ENCODE measurements at regions not wholly inside any gene's neighbourhood (a gene's known extent, or its start where the extent isn't known, plus 50 kb on each side); places are given as distances from the start of the nearest gene placed in this dataset.

DNA sequence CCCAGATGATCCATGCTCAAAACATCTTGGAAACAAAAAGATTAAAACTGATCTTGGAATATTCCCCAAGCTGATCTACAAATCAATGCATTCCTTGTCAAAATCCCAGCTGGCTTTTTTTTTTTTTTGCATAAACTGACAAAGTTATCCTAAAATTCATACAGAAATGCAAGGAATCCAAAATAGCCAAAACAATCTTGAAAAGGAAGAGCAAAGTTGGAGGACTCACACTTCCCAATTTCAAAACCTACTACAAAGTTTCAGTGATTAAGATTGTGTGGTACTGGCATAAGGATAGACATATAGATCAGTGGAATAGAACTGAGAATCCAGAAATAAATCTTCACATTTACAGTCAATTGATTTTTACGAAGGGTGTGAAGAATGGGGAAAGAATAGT, 306.8 kb upstream of the MGAT5 start:
- H3K4me3 Mint-ChIP-seq, result no peak overlapping the region
- TF ChIP-seq, protein P1, sequence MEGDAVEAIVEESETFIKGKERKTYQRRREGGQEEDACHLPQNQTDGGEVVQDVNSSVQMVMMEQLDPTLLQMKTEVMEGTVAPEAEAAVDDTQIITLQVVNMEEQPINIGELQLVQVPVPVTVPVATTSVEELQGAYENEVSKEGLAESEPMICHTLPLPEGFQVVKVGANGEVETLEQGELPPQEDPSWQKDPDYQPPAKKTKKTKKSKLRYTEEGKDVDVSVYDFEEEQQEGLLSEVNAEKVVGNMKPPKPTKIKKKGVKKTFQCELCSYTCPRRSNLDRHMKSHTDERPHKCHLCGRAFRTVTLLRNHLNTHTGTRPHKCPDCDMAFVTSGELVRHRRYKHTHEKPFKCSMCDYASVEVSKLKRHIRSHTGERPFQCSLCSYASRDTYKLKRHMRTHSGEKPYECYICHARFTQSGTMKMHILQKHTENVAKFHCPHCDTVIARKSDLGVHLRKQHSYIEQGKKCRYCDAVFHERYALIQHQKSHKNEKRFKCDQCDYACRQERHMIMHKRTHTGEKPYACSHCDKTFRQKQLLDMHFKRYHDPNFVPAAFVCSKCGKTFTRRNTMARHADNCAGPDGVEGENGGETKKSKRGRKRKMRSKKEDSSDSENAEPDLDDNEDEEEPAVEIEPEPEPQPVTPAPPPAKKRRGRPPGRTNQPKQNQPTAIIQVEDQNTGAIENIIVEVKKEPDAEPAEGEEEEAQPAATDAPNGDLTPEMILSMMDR (conservative IDR thresholded peaks at IDR 0.05), result no peak
- no peak overlapping the region for H3K27ac Mint-ChIP-seq (ENCODE audit: unreplicated experiment)
- H3K9me3 Mint-ChIP-seq, result no peaks in the 10 kb centered on the region
- H3K36me3 Mint-ChIP-seq (ENCODE audit: low read depth), result no peaks in the 10 kb centered on the region
- DNase-seq (ENCODE audit: low read depth, low spot score), result no peak
- H3K4me1 Mint-ChIP-seq, result no peaks in the 10 kb centered on the region
- peaks cover 8% of the 10 kb centered on the region for H3K27me3 Mint-ChIP-seq (ENCODE audit: low read depth)

GRCh38 chr2:133948610-133949290, 305.1 kb upstream of the MGAT5 start:
- Mint-ChIP-seq H3K9me3 (no peaks in the 10 kb centered on the region), H3K27me3 (ENCODE audit: low read depth) (peaks cover 2% of the 10 kb centered on the region), H3K4me3 (no peak overlapping the region), H3K27ac (ENCODE audit: unreplicated experiment) (no peak overlapping the region), H3K36me3 (ENCODE audit: low read depth) (no peaks in the 10 kb centered on the region), H3K4me1 (no peaks in the 10 kb centered on the region)
- TF ChIP-seq, protein P1 (conservative IDR thresholded peaks at IDR 0.05), result no peak
- no peak for DNase-seq (ENCODE audit: low read depth, low spot score)

- TF ChIP-seq, protein P1 (conservative IDR thresholded peaks at IDR 0.05), result no peak
- H3K27me3 Mint-ChIP-seq (ENCODE audit: low read depth), result peaks cover 2% of the 10 kb centered on the region
Measured at GRCh38 chr2:133949595-133949994, 304.3 kb upstream of the MGAT5 start.

GRCh38 chr2:133951209-133951608, 302.7 kb upstream of the MGAT5 start:
- peaks cover 2% of the 10 kb centered on the region for H3K27me3 Mint-ChIP-seq (ENCODE audit: low read depth)
- H3K36me3 Mint-ChIP-seq (ENCODE audit: low read depth), result no peaks in the 10 kb centered on the region
- TF ChIP-seq, protein P1 (conservative IDR thresholded peaks at IDR 0.05), result no peak
- no peaks in the 10 kb centered on the region for H3K4me1 Mint-ChIP-seq
- no peak overlapping the region for H3K27ac Mint-ChIP-seq (ENCODE audit: unreplicated experiment)
- no peaks in the 10 kb centered on the region for H3K9me3 Mint-ChIP-seq
- no peak overlapping the region for H3K4me3 Mint-ChIP-seq
- no peak for DNase-seq (ENCODE audit: low read depth, low spot score)

More at GRCh38 chr2:133949595-133949994, 304.3 kb upstream of the MGAT5 start:
- Mint-ChIP-seq H3K36me3 (ENCODE audit: low read depth) (no peaks in the 10 kb centered on the region), H3K4me3 (no peak overlapping the region), H3K4me1 (no peaks in the 10 kb centered on the region), H3K9me3 (no peaks in the 10 kb centered on the region), H3K27ac (ENCODE audit: unreplicated experiment) (no peak overlapping the region)
- no peak for DNase-seq (ENCODE audit: low read depth, low spot score)

DNA sequence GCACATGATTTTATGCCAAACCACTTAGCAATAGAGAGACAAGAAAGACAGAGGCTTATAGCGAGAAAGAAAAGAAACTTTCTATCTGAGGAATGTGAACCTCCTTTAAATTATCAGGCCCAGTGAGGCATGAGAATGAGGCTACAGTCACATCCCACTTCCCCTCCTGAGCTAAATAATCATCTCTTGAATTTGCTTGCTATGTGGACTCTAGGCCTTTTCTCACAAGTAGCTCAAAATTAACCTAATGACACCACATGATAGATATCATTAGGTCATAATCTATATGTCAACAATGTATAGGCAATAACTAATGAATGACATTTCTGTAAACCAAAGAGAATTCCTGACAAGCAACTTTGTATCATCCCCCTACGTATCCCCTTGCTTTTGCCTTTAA, 301.5 kb upstream of the MGAT5 start:
- no peaks in the 10 kb centered on the region for H3K9me3 Mint-ChIP-seq
- H3K27me3 Mint-ChIP-seq (ENCODE audit: low read depth), result peaks cover 9% of the 10 kb centered on the region
- H3K4me1 Mint-ChIP-seq, result no peaks in the 10 kb centered on the region
- TF ChIP-seq, protein P1 (conservative IDR thresholded peaks at IDR 0.05), result no peak
- H3K27ac Mint-ChIP-seq (ENCODE audit: unreplicated experiment), result no peak overlapping the region
- no peak for DNase-seq (ENCODE audit: low read depth, low spot score)
- no peak overlapping the region for H3K4me3 Mint-ChIP-seq
- no peaks in the 10 kb centered on the region for H3K36me3 Mint-ChIP-seq (ENCODE audit: low read depth)

Measured in neural crest cell (in vitro differentiated cells).